Stomach (tissue), 8 donors: ENCODE measurements at regions not wholly inside any gene's neighbourhood (a gene's known extent, or its start where the extent isn't known, plus 50 kb on each side); places are given as distances from the start of the nearest gene placed in this dataset.

Experiments
- DNase-seq, 2 donors: peaks; one replicate each; pipeline versions ENCODE4 v3.0.0 to v3.0.0-alpha.2; 2013 to 2019
- H3K27ac ChIP-seq, 5 donors: fragments of 200-600 bp in 4 of 5; sonication (generic) in 4 of 5; one replicate each; pipeline ENCODE4 v1.5.1; 2013 to 2019; ENCODE audit warnings: mild to moderate bottlenecking in 1 of 5, moderate library complexity in 1 of 5
- H3K27me3 ChIP-seq, 3 donors: fragments of 200-600 bp; sonication (generic); one replicate each; pipeline ENCODE4 v1.5.1; 2017 to 2019; ENCODE audit warnings: mixed run types in 1 of 3
- H3K36me3 ChIP-seq, 4 donors: fragments of 200-600 bp; sonication (generic); 1 replicate in 3 of 4; 2 replicates in 1 of 4; pipeline ENCODE4 v1.5.1; 2016 to 2019
- H3K4me1 ChIP-seq, 4 donors: fragments of 200-600 bp; sonication (generic); one replicate each; pipeline ENCODE4 v1.5.1; 2016 to 2019
- H3K4me3 ChIP-seq, 4 donors: fragments of 200-600 bp; sonication (generic) in 3 of 4; one replicate each; pipeline ENCODE4 v1.5.1; 2016 to 2019; ENCODE audit warnings: mild to moderate bottlenecking in 1 of 4
- H3K9me3 ChIP-seq, 4 donors: fragments of 200-600 bp; sonication (generic); one replicate each; pipeline ENCODE4 v1.5.1; 2016 to 2019
- EP300 ChIP-seq: sonication (generic); formaldehyde crosslinking; IDR thresholded peaks from one replicate; pipeline ENCODE4 v1.6.1; 2017; ENCODE audit warnings: antibody characterized with exemption
- POLR2A ChIP-seq, 4 donors: fragments of 450-650 bp; IDR thresholded peaks; one replicate each; pipeline ENCODE4 v1.6.1; 2016; ENCODE audit warnings: antibody characterized with exemption in 4 of 4, control low read depth in 2 of 4, mild to moderate bottlenecking in 1 of 4, moderate library complexity in 1 of 4
- POLR2AphosphoS5 ChIP-seq, 3 donors: sonication (generic); formaldehyde crosslinking; IDR thresholded peaks; one replicate each; pipeline ENCODE4 v1.6.1; 2016; ENCODE audit warnings: antibody characterized with exemption in 3 of 3
- WGBS, 5 donors: extraction: QIAGEN DNeasy Blood & Tissue Kit in 3 of 5; methylation state at CpG; one replicate each; pipeline versions ENCODE4 v1.1.5 to v1.1.7; 2013 to 2018; 5-methylcytosine and 5-hydroxymethylcytosine counted together
- intact Hi-C: fragments of 100-400 bp; cut with DNase I; formaldehyde crosslinking; loops from one replicate; pipeline ENCODE4 v1.15.1; 2023; ENCODE audit warnings: low total_unique reads
- TF ChIP-seq, protein P1 (sequence below), 7 experiments: fragments of 450-650 bp in 4 of 7; fragments of 200-600 bp in 3 of 7; sonication (generic) in 3 of 7; IDR thresholded peaks; one replicate each; pipeline ENCODE4 v1.5.1; 2016 to 2019; ENCODE audit warnings: antibody characterized with exemption in 7 of 7, control low read depth in 2 of 7, mild to moderate bottlenecking in 1 of 7
- donor health status: healthy with polysubstance abuse.
- donor health status: Bipolar disorder and iron deficiency.
- donor health status: healthy.

DNA sequence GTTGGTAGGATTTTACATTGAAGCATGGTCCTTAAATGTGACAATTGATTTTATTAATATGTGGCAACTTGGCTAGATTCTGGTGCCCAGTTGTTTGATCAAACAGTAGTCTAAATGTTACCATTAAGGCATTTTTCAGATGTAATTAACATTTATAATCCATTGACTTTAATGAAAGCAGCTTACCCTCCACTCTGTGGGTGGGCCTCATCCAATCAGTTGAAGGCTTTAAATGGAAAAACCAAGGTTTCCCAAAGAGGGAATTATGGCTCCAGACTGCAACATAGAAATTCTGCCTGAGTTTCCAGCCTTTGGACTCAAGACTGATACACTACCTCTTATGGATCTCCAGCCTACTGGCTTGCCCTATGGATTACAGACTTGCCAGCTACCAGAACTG is 1153.2 kb downstream of the BCL11B start:
- no peak for DNase-seq
- Histone ChIP-seq H3K4me3 (no peak overlapping the region), H3K4me1 (no peaks in the 10 kb centered on the region), H3K9me3 (peaks cover 0 to 9% (median 0%) of the 10 kb centered on the region in 4 donors), H3K27ac (no peak overlapping the region), H3K27me3 (no peaks in the 10 kb centered on the region), H3K36me3 (no peaks in the 10 kb centered on the region)
- TF ChIP-seq, protein P1, sequence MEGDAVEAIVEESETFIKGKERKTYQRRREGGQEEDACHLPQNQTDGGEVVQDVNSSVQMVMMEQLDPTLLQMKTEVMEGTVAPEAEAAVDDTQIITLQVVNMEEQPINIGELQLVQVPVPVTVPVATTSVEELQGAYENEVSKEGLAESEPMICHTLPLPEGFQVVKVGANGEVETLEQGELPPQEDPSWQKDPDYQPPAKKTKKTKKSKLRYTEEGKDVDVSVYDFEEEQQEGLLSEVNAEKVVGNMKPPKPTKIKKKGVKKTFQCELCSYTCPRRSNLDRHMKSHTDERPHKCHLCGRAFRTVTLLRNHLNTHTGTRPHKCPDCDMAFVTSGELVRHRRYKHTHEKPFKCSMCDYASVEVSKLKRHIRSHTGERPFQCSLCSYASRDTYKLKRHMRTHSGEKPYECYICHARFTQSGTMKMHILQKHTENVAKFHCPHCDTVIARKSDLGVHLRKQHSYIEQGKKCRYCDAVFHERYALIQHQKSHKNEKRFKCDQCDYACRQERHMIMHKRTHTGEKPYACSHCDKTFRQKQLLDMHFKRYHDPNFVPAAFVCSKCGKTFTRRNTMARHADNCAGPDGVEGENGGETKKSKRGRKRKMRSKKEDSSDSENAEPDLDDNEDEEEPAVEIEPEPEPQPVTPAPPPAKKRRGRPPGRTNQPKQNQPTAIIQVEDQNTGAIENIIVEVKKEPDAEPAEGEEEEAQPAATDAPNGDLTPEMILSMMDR (IDR thresholded peaks at IDR 0.05): no peak
- TF ChIP-seq POLR2A (IDR thresholded peaks at IDR 0.05): no peak
- TF ChIP-seq EP300: no peak
- TF ChIP-seq POLR2AphosphoS5 (IDR thresholded peaks at IDR 0.05): no peak
- intact Hi-C loops: no loop called here

DNA sequence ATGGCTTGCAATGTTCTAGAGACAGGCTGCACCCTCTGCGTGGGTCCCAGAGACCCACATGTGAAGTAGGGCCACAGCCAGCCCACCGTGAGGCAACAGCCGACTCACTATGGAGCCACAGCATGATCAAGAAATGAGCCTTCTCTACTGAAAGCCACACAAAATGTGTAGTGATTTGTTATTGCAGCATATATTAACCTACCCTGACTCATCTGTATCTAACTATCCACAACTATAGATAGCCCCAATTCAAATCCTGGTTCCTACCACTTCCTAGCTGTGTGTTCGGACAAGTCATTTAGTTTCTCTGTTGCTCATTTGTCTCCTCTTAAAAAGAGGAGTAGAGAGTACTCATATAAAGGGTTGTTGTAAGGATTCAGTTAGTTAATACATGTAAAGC is 1152.3 kb downstream of the BCL11B start:
- H3K27me3 ChIP-seq: no peaks in the 10 kb centered on the region
- DNase-seq: no peak

DNA sequence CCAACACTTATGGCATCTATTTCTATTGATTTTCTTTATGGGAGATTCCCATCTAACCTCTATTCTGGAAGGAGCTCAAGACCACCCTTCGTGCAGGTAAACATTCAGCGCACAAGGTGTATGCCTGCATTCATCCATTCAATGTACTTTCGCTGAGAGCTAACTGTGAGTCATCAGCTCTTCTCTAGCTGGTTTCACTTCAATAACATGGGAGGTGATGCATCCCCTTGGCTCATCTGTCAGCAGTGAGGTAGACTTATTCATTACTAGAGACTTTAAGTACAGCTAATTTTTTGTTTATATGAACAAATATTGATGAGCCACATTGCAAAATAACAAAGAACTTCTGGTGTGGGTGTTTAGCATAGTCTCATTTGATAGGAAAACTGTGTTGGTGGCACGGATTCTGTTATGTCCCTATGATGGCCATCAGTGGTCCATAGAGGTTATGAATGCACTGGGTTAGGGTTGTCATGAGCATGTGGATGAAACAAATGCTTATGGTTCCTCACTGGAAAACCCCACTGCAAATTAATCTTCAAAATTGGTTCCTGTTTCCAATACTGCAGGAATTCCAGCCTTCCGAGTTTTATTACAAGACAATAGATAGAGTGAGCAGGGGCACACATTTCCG is 1151.0 kb downstream of the BCL11B start:
- no peak for TF ChIP-seq POLR2AphosphoS5 (IDR thresholded peaks at IDR 0.05)
- no peak for TF ChIP-seq EP300
- TF ChIP-seq POLR2A (IDR thresholded peaks at IDR 0.05): no peak
- TF ChIP-seq, protein P1 (IDR thresholded peaks at IDR 0.05): no peak
- H3K27ac ChIP-seq: no peak overlapping the region
- no peaks in the 10 kb centered on the region for H3K27me3 ChIP-seq
- no peaks in the 10 kb centered on the region for H3K36me3 ChIP-seq
- no peak overlapping the region for H3K4me3 ChIP-seq
- no peaks in the 10 kb centered on the region for H3K4me1 ChIP-seq
- intact Hi-C loops: no loop called here
- H3K9me3 ChIP-seq: peaks cover 0 to 27% (median 11%) of the 10 kb centered on the region in 4 donors
- no peak for DNase-seq
- WGBS, 5 donors: 83 to 89% (median 87%) methylated on average over 6 of the region's 6 CpGs

More for the DNA sequence above, 1152.3 kb downstream of the BCL11B start:
- H3K4me1 ChIP-seq: no peaks in the 10 kb centered on the region
- no peak overlapping the region for H3K27ac ChIP-seq
- intact Hi-C loops: no loop called here
- no peaks in the 10 kb centered on the region for H3K36me3 ChIP-seq
- 70 to 94% (median 87%) methylated on average over 4 of the region's 4 CpGs for WGBS, 5 donors
- H3K4me3 ChIP-seq: no peak overlapping the region
- H3K9me3 ChIP-seq: peaks cover 0 to 18% (median 6%) of the 10 kb centered on the region in 4 donors
- TF ChIP-seq POLR2A (IDR thresholded peaks at IDR 0.05) (no peak), EP300 (no peak), POLR2AphosphoS5 (IDR thresholded peaks at IDR 0.05) (no peak)
- TF ChIP-seq, protein P1 (IDR thresholded peaks at IDR 0.05): no peak

DNA sequence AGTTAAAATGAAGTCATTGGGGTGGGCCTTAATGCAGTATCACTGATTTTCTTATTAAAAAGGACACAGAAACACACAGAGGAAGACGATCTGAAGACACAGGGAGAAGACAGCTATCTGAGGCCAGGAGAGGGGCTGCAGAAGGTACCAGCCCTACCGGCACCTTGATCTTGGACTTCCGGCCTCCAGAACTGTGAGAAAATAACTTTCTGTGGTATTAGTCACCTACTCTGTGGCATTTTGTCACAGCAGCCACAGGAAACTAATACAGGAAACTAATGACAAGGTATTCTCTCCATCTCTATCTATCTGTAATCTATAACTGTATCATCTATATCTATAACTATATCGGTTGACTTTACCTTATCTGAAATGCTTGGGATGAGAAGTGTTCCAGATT is 1149.5 kb downstream of the BCL11B start:
- Histone ChIP-seq H3K27ac (no peak overlapping the region), H3K4me1 (no peaks in the 10 kb centered on the region), H3K36me3 (no peaks in the 10 kb centered on the region), H3K4me3 (no peak overlapping the region), H3K27me3 (no peaks in the 10 kb centered on the region), H3K9me3 (peaks cover 0 to 27% (median 14%) of the 10 kb centered on the region in 4 donors)
- intact Hi-C loops: no loop called here
- WGBS, 5 donors: 66 to 87% (median 75%) methylated on average over 4 of the region's 4 CpGs
- no peak for DNase-seq
- no peak for TF ChIP-seq POLR2A (IDR thresholded peaks at IDR 0.05)
- TF ChIP-seq, protein P1 (IDR thresholded peaks at IDR 0.05): no peak
- no peak for TF ChIP-seq EP300
- TF ChIP-seq POLR2AphosphoS5 (IDR thresholded peaks at IDR 0.05): no peak
